Right lobe of liver (tissue), 4 donors: ENCODE measurements at regions not wholly inside any gene's neighbourhood (a gene's known extent, or its start where the extent isn't known, plus 50 kb on each side); places are given as distances from the start of the nearest gene placed in this dataset.

Experiments
- CTCF ChIP-seq, 4 donors: fragments of 200-600 bp in 3 of 4; fragments of 450-650 bp in 1 of 4; IDR thresholded peaks; one replicate each; pipeline versions ENCODE4 v1.5.1 to v1.8.0; 2016 to 2022; ENCODE audit warnings: antibody characterized with exemption in 4 of 4, mild to moderate bottlenecking in 2 of 4
- POLR2A ChIP-seq: fragments of 450-650 bp; IDR thresholded peaks from one replicate; pipeline ENCODE4 v1.6.1; 2017; ENCODE audit warnings: antibody characterized with exemption, mild to moderate bottlenecking
- donor health status: DM: no; HTN: no; CAD: no.
- donor health status: DM: no; HTN: no; CAD: no.
- donor health status: DM: no; HTN: yes; CAD: no.

DNA sequence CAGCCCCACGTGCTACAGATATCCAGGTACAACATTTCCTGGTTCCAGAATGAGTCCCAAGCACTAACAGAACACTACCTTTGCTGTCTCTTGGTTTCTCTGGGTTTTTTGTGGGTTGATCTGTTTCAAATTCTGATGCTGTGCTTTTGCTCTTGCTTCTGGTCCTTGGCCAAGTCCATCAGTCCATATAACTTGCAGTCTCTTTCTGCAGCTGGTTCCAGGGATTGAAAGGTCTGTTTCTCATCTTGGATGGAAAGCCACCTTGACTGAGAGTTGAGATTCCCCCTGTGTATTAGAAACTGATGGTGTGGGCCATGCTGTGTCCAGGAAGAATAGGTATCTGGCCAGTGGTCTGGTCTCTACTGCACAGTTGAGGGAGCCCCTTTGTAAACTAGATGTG is 171.1 kb downstream of the JCAD start:
- TF ChIP-seq POLR2A (no peak), CTCF (IDR thresholded peaks at IDR 0.05) (no peak)
